T-helper 2 cell treated with Interferon-gamma antibody and Interleukin-4, amounts not matched to agents 5 μg/mL and 100 μg/mL, for 36 hours (primary cell): ENCODE measurements at regions not wholly inside any gene's neighbourhood (a gene's known extent, or its start where the extent isn't known, plus 50 kb on each side); places are given as distances from the start of the nearest gene placed in this dataset.

ENCODE experiments used
- DNase-seq: peaks from one replicate; pipeline ENCODE4 v3.0.0; 2021; ENCODE audit warnings: low spot score
- H3K27ac Mint-ChIP-seq: one replicate; pipeline ENCODE4 v1.8.0; 2021; ENCODE audit warnings: mild to moderate bottlenecking, mixed read lengths
- H3K27me3 Mint-ChIP-seq: one replicate; pipeline ENCODE4 v1.8.0; 2021; ENCODE audit warnings: low read depth, mixed read lengths
- H3K36me3 Mint-ChIP-seq: one replicate; pipeline ENCODE4 v1.8.0; 2021; ENCODE audit warnings: low read depth, mixed read lengths
- H3K4me1 Mint-ChIP-seq: one replicate; pipeline ENCODE4 v1.8.0; 2021; ENCODE audit warnings: low read depth, mixed read lengths
- H3K4me3 Mint-ChIP-seq: one replicate; pipeline ENCODE4 v1.8.0; 2022; ENCODE audit warnings: mild to moderate bottlenecking, moderate library complexity, mixed read lengths
- H3K9me3 Mint-ChIP-seq: one replicate; pipeline ENCODE4 v1.8.0; 2021; ENCODE audit warnings: mixed read lengths

DNA sequence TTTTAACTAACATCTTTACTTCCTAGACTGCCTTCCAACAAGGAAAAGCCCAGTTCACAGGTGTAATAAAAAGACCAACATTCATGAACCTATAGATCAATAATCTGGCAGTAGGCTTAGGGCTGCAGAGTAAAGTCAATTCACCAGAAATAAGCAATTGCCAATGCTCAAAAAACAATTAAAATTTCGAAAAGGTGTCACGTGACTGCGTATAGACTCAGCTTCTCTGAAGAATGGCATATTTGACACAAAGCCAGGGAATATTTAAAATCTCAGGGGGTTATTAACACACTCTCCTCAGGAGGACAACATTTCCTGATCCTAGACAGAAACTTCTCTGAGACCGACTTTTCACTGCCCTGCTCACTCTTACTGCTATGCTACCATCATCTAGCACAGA is 245.2 kb upstream of the LRATD1 start:
- Mint-ChIP-seq H3K27me3 (no peaks in the 10 kb centered on the region), H3K9me3 (no peaks in the 10 kb centered on the region), H3K27ac (no peak overlapping the region), H3K36me3 (no peaks in the 10 kb centered on the region), H3K4me1 (no peaks in the 10 kb centered on the region), H3K4me3 (no peak overlapping the region)
- DNase-seq = no peak

DNA sequence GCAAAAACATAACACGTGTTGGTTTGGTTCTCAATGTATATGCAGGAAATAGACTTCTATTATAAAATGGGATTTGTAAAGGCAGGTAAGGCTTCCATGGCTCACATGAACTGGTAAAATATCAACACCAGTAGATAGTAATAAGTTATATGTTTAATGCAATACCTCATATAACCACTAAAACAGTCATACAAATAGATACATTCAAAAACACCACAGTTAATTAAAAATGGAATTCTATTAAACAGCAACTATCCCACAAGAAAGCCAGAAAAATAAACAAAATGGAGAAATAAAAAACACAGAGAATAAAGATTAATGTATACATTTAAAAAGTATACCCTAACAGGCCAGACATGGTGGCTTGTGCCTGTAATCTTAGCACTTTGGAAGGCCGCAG is 243.8 kb upstream of the LRATD1 start:
- Mint-ChIP-seq H3K27me3 (no peaks in the 10 kb centered on the region), H3K27ac (no peak overlapping the region), H3K4me1 (no peaks in the 10 kb centered on the region), H3K9me3 (no peaks in the 10 kb centered on the region), H3K4me3 (no peak overlapping the region), H3K36me3 (no peaks in the 10 kb centered on the region)
- no peak for DNase-seq

DNA sequence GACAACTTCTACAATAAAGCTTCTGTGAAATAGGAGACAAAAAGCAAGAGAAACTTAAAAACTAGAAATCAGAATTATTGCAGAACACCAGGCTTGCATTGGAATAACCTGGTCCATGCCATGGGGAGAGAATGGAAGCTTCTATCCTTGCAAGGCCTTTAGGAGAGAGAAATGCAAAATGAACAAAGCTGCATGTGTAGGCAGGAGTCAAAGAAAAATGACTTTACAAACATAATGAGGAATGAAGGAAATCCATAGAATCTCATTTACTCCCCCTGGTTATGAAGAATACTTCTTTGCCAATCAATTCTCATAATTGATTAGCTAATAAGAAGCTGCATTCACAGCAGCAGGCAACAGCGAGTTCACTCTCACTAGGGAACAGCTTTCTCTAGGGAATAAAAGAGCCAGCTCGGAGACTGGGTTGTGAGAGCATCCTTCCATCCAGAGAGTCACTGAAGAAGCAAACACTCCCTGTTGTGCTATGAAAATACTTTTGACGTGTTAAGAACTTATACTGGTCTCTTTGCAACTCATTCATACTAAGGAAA is 235.9 kb upstream of the LRATD1 start:
- no peak overlapping the region for H3K27ac Mint-ChIP-seq
- H3K9me3 Mint-ChIP-seq = no peaks in the 10 kb centered on the region
- no peaks in the 10 kb centered on the region for H3K4me1 Mint-ChIP-seq
- no peaks in the 10 kb centered on the region for H3K27me3 Mint-ChIP-seq
- H3K36me3 Mint-ChIP-seq = no peaks in the 10 kb centered on the region
- no peak for DNase-seq
- no peak overlapping the region for H3K4me3 Mint-ChIP-seq

DNA sequence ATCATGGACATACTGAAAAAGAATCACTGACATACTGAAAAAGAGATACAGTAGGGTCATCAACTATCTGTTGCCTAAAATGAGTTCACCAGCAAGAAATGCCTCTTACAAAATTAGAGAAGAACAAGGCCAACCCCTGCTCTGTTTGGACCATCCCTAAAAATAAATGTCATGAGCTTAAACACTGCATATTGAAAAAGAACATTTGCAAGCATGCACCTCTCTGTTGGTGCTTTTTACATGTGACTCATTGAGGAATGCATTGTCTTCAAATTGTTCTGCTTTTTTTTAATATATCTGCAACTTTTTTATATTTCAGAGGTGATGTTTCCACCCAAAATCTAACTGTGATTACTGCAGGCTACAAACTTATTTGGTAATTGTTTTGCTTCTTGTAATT is 233.9 kb upstream of the LRATD1 start:
- Mint-ChIP-seq H3K4me1 (no peaks in the 10 kb centered on the region), H3K27me3 (no peaks in the 10 kb centered on the region), H3K4me3 (no peak overlapping the region), H3K27ac (no peak overlapping the region), H3K36me3 (no peaks in the 10 kb centered on the region), H3K9me3 (no peaks in the 10 kb centered on the region)
- DNase-seq = no peak

DNA sequence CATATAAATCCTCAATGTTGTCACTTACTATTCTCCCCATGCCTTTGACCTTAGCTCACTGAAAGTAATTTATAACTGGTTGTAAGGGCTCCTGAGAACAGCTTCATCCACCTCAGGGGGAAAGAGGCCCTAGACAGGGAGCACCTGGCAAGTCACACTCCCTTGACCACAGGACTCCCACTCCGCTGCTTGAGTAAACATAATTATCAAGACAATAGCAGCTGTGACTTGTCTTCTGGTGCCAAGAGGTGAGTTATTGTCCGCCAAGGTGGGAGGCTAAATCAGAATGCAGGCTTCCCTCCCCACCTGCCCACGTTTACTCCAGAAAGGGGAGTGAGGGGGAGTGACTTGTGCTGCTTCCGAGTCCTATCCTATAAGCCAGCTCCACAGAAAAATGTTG is 230.6 kb upstream of the LRATD1 start:
- no peak overlapping the region for H3K4me3 Mint-ChIP-seq
- no peaks in the 10 kb centered on the region for H3K27me3 Mint-ChIP-seq
- no peaks in the 10 kb centered on the region for H3K9me3 Mint-ChIP-seq
- H3K27ac Mint-ChIP-seq = no peak overlapping the region
- no peak for DNase-seq
- no peaks in the 10 kb centered on the region for H3K4me1 Mint-ChIP-seq
- H3K36me3 Mint-ChIP-seq = no peaks in the 10 kb centered on the region

DNA sequence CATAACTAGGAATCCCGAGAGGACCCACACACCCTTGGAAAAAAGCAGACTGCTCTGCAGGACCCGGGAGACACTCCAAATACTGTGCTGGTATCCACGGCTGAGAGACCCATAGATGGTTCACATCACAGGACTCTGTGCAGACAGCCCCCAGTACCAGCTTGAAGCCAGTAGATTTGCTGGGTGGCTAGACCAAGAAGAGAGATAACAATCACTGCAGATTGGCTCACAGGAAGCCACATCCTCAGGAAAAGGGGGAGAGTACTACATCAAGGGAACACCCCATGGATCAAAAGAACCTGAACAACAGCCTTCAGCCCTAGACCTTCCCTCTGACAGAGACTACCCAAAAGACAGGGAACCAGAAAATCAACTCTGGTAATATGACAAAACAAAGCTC is 223.8 kb upstream of the LRATD1 start:
- no peaks in the 10 kb centered on the region for H3K4me1 Mint-ChIP-seq
- H3K27ac Mint-ChIP-seq = no peak overlapping the region
- H3K27me3 Mint-ChIP-seq = no peaks in the 10 kb centered on the region
- H3K36me3 Mint-ChIP-seq = no peaks in the 10 kb centered on the region
- no peak overlapping the region for H3K4me3 Mint-ChIP-seq
- H3K9me3 Mint-ChIP-seq = peaks cover 28% of the 10 kb centered on the region
- DNase-seq = no peak

DNA sequence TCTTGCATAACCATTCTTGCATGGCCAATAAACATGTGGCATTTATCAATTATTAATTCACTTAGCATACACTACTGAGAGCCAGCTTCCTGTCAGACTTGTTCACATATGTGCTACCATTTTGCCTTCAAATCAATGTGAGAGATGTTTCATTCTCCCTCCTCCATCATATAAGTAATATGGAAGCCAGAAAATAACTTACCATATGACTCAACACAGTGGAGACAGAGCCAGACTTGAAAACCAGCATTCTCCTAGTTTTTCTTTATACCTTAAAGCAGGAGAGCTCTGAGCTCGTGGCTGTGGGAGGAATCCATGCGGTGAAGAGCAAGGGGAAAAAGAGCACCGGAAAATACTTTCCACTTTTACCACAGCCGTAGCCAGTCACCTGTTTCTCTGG is 215.0 kb upstream of the LRATD1 start:
- DNase-seq = no peak
- no peak overlapping the region for H3K27ac Mint-ChIP-seq
- H3K4me1 Mint-ChIP-seq = no peaks in the 10 kb centered on the region
- H3K9me3 Mint-ChIP-seq = peaks cover 17% of the 10 kb centered on the region
- no peaks in the 10 kb centered on the region for H3K36me3 Mint-ChIP-seq
- H3K4me3 Mint-ChIP-seq = no peak overlapping the region
- H3K27me3 Mint-ChIP-seq = no peaks in the 10 kb centered on the region

DNA sequence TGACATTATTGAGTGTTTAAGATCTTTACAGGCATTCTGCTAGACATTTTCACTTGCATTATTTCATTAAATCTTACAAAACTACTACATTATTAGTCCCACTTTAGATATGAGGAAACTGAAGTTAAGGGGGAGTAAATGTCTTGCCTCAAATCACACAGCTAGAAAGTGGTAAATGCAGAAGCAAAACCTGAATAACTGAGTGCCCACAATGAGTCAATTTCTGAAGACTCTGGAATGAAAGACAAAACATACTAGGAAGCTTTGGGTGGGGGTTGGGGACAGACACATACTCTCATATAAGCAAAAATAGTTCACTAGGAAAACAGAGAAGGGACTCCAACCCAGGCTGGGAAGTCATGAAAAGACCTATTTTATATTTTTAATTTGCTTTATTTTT is 214.4 kb upstream of the LRATD1 start:
- Mint-ChIP-seq H3K9me3 (peaks cover 15% of the 10 kb centered on the region), H3K4me1 (no peaks in the 10 kb centered on the region), H3K27ac (no peak overlapping the region), H3K36me3 (no peaks in the 10 kb centered on the region), H3K27me3 (no peaks in the 10 kb centered on the region), H3K4me3 (no peak overlapping the region)
- no peak for DNase-seq

DNA sequence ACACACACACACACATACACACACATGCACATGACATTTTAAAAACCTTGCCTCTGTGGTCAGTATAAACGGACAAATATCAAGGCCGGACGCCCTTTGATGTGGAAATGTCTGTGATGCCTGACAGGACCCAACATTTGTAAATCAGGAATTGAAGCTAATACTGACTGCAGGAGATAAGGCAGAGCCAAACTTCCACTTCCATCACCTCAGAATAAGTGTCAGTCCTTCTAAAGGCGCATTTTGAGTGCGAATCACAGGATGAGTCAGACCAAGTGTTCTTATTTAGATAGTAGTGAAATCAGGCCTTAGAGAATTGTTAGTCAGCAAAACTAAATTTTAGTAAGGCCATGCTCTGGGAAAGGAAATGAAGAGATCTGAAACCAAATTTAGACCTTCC is 211.7 kb upstream of the LRATD1 start:
- Mint-ChIP-seq H3K9me3 (peaks cover 14% of the 10 kb centered on the region), H3K4me3 (no peak overlapping the region), H3K27me3 (no peaks in the 10 kb centered on the region), H3K27ac (no peak overlapping the region), H3K4me1 (no peaks in the 10 kb centered on the region), H3K36me3 (no peaks in the 10 kb centered on the region)
- DNase-seq = no peak

DNA sequence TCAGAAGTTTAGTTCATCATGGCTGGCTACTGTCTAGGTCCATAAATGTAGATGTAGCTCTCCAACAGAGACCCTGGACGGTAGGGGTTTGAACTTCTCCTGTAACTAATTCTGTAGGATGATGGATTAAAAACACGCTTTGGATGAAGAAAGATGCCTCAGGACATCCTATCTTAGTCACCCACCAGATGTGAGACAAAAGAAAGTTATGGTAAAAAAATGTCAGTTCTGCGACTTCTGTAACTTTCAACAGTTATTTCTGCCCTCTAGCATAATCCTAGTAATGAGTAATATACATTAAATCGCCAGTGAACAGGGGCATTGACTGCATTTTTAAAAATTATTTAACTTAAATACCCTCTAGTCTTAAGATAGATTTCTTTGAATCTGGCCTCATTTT is 210.1 kb upstream of the LRATD1 start:
- Mint-ChIP-seq H3K9me3 (peaks cover 16% of the 10 kb centered on the region), H3K36me3 (no peaks in the 10 kb centered on the region), H3K27ac (no peak overlapping the region), H3K4me3 (no peak overlapping the region), H3K27me3 (no peaks in the 10 kb centered on the region), H3K4me1 (no peaks in the 10 kb centered on the region)
- no peak for DNase-seq

DNA sequence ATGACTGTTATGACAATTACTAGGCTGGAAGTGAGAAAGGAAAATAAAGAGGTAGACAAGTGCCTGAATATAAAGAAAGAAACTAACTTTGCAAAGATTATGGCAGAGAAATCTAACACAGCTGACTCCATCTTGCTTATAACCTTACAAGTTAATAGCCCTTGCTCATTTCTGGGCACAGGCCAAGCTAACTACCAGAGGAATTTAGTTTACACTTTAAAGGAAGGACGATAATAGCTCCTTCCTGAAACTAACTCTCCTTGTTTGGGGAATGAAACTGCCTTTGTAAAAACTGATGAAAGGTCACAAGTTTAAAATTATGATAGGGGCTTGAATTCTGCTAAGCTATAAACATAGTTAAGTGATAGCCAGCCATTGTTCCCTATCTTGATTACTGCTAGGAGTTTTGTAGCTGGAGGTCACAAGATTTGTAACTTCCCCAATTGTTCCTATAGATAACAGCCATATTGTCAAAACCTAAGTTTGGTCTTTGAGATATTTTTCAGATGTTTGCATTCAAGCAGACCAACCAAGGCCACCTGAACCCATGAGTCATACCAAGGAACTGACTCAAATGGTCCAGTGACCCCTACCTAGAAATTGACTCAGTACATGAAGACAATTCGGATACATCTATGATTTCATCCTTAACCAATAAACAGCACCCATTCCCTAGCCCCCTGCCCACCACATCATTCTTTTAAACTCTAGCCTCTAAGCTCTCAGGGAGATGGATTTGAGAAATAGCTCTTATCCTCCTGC is 209.2 kb upstream of the LRATD1 start:
- Mint-ChIP-seq H3K27ac (no peak overlapping the region), H3K4me1 (no peaks in the 10 kb centered on the region), H3K9me3 (peaks cover 16% of the 10 kb centered on the region), H3K4me3 (no peak overlapping the region), H3K27me3 (no peaks in the 10 kb centered on the region), H3K36me3 (no peaks in the 10 kb centered on the region)
- DNase-seq = no peak

DNA sequence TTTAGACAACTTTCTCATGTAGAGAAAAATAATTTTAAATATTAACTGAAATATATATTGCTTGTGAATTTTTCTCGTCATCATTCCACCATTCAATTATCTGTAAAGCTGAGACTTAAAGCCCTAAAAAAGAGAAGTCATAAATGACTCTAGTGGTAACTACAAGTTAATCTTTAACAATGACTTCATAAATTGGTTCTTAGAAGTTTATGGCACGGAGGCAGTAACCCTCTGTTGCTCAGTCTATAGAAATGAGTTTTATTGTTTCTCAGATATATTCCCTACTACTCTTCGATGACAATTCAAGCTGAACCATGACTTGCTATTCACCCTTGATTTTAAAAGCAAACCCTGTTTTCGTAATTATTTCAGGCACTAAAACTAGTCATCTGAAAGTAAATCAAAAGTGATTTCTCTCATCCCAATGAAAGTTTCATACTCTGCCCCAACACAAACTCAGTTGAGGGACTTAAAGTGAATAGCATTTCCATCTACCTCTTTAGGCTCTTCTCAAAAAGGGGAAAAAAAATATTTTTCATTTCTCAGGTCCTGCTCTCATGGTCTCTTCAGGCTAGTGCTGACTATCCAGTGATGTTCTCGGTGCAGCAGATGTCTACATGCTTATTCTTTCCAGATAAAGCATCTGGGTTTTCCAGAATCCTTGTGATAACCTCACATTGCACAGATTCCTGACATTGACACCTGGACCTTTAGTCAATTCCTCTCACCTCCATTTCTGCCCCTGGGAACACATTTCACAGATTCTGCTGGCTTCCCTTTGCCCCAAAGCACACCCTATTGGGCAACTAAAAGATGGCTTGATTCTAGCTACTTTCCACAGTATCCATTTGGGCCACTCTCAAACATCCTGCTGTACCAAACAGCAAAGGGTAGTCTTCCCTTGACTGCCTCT is 207.8 kb upstream of the LRATD1 start:
- Mint-ChIP-seq H3K36me3 (no peaks in the 10 kb centered on the region), H3K4me1 (no peaks in the 10 kb centered on the region), H3K27ac (no peak overlapping the region), H3K9me3 (peaks cover 16% of the 10 kb centered on the region), H3K27me3 (no peaks in the 10 kb centered on the region), H3K4me3 (no peak overlapping the region)
- DNase-seq = no peak

DNA sequence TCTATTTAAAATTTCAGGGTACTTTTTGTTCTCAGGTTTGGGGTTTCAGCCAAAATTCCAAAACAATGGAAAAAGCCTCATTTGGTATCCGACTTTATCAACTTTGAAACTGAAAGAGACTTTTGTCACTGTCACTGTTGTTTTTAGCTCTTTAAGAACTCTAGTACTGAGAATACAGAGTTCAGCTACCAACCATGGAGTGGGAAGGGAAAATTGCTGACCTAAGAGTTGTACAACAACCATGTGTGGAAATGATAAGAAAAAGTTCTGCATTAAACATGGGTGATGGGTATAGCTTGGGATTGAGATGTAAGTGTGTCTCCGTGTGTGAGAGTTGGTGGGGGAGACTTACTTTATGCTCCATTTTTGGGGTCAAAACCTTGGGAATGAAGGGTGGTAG is 206.6 kb upstream of the LRATD1 start:
- no peaks in the 10 kb centered on the region for H3K4me1 Mint-ChIP-seq
- no peak overlapping the region for H3K4me3 Mint-ChIP-seq
- DNase-seq = no peak
- H3K27me3 Mint-ChIP-seq = no peaks in the 10 kb centered on the region
- H3K36me3 Mint-ChIP-seq = no peaks in the 10 kb centered on the region
- H3K27ac Mint-ChIP-seq = no peak overlapping the region
- peaks cover 13% of the 10 kb centered on the region for H3K9me3 Mint-ChIP-seq

DNA sequence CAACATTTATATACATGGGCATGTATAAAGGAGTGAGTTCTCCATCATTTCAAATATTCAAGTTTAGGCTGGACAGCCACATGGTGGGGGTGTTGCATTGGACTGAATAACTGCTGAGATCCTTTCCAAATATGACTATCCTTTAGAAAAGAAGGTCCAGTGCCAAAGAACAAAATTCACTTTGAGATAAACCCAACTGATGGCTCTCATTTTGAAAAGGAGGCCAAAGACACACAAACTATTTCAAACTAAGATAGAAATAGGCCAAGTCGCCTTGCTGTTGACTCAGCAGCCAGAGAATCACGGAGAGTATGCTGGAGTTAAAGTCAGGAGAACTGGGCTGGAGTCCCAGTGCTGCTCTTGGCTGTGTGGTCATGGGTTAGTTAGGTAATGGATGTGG is 204.5 kb upstream of the LRATD1 start:
- no peak overlapping the region for H3K4me3 Mint-ChIP-seq
- no peak for DNase-seq
- H3K27ac Mint-ChIP-seq = no peak overlapping the region
- no peaks in the 10 kb centered on the region for H3K4me1 Mint-ChIP-seq
- peaks cover 9% of the 10 kb centered on the region for H3K9me3 Mint-ChIP-seq
- no peaks in the 10 kb centered on the region for H3K27me3 Mint-ChIP-seq
- no peaks in the 10 kb centered on the region for H3K36me3 Mint-ChIP-seq
